ENCODE measurements at regions not wholly inside any gene's neighbourhood (a gene's known extent, or its start where the extent isn't known, plus 50 kb on each side); places are given as distances from the start of the nearest gene placed in this dataset.

DNA sequence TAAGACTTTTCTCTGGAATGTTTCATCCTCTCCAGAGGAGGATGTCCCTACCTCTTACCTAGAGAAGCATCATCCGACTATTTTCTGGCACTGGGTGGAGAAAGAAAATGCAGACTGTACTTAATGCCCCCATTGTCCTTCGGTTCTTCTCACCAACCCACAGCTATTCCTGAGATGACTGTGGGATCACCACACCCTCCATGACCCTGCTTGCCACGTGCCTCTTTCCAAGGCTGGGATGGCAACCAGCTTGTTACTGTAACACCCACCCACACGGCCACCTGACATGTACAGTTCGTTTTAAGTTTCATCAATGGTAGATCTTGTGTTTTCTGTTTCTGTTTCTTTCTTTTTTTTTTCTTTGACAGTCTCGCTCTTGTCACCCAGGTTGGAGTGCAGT, 365.2 kb downstream of the FBXO15 start:
- ChIA-PET POLR2A (interaction anchor here (1.0 kb wide), 1 partner anchor 11 kb away, joined by 3 read pairs; no protein-coding TSS in a partner anchor), CTCF (no interaction called here)
- no TSS peak for BruUV-seq (replicated peaks)
- Mint-ChIP-seq H3K4me3 (ENCODE audit: unreplicated experiment) (no peak overlapping the region), H3K27ac (ENCODE audit: low read depth, unreplicated experiment) (no peak overlapping the region), H3K9me3 (ENCODE audit: unreplicated experiment) (no peaks in the 10 kb centered on the region), H3K27me3 (ENCODE audit: insufficient read depth, unreplicated experiment) (no peaks in the 10 kb centered on the region), H3K4me1 (ENCODE audit: insufficient read depth, unreplicated experiment) (peaks cover 23% of the 10 kb centered on the region), H3K36me3 (ENCODE audit: insufficient read depth, unreplicated experiment) (no peaks in the 10 kb centered on the region)
- TF ChIP-seq CTCF (IDR thresholded peaks at IDR 0.05; ENCODE audit: unreplicated experiment) = no peak
- no peak for DNase-seq (ENCODE audit: unreplicated experiment)
- intact Hi-C loops (cut with micrococcal nuclease) = no loop called here

- ChIA-PET CTCF (no interaction called here), POLR2A (no interaction called here)
- Mint-ChIP-seq H3K27ac (ENCODE audit: low read depth, unreplicated experiment) (no peak overlapping the region), H3K4me1 (ENCODE audit: insufficient read depth, unreplicated experiment) (peaks cover 23% of the 10 kb centered on the region), H3K4me3 (ENCODE audit: unreplicated experiment) (no peak overlapping the region), H3K27me3 (ENCODE audit: insufficient read depth, unreplicated experiment) (no peaks in the 10 kb centered on the region), H3K36me3 (ENCODE audit: insufficient read depth, unreplicated experiment) (no peaks in the 10 kb centered on the region), H3K9me3 (ENCODE audit: unreplicated experiment) (no peaks in the 10 kb centered on the region)
- no peak for TF ChIP-seq CTCF (IDR thresholded peaks at IDR 0.05; ENCODE audit: unreplicated experiment)
- DNase-seq (ENCODE audit: unreplicated experiment) = no peak
- intact Hi-C loops (cut with micrococcal nuclease) = no loop called here
- BruUV-seq (replicated peaks) = no TSS peak
Observed at GRCh38 chr18:73780218-73780617, 367.4 kb downstream of the FBXO15 start.

GRCh38 chr18:73778032-73778359, 369.6 kb downstream of the FBXO15 start:
- Mint-ChIP-seq H3K4me1 (ENCODE audit: insufficient read depth, unreplicated experiment) (peaks cover 13% of the 10 kb centered on the region), H3K27me3 (ENCODE audit: insufficient read depth, unreplicated experiment) (no peaks in the 10 kb centered on the region), H3K4me3 (ENCODE audit: unreplicated experiment) (no peak overlapping the region), H3K9me3 (ENCODE audit: unreplicated experiment) (no peaks in the 10 kb centered on the region), H3K27ac (ENCODE audit: low read depth, unreplicated experiment) (no peak overlapping the region), H3K36me3 (ENCODE audit: insufficient read depth, unreplicated experiment) (no peaks in the 10 kb centered on the region)
- POLR2A ChIA-PET = interaction anchor here (0.6 kb wide), 1 partner anchor 13 kb away, joined by 3 read pairs; no protein-coding TSS in a partner anchor
- BruUV-seq (replicated peaks) = no TSS peak
- CTCF ChIA-PET = interaction anchor here (0.6 to 1.0 kb wide), 2 partner anchors 11 to 50 kb away, joined by 3 to 5 read pairs; no protein-coding TSS in a partner anchor
- intact Hi-C loops (cut with micrococcal nuclease) = no loop called here
- no peak for TF ChIP-seq CTCF (IDR thresholded peaks at IDR 0.05; ENCODE audit: unreplicated experiment)
- no peak for DNase-seq (ENCODE audit: unreplicated experiment)

- H3K36me3 Mint-ChIP-seq (ENCODE audit: insufficient read depth, unreplicated experiment) = peaks cover 4% of the 10 kb centered on the region
- no peak overlapping the region for H3K27ac Mint-ChIP-seq (ENCODE audit: low read depth, unreplicated experiment)
- no peak overlapping the region for H3K4me3 Mint-ChIP-seq (ENCODE audit: unreplicated experiment)
- POLR2A ChIA-PET = interaction anchor here (0.6 kb wide), 1 partner anchor 13 kb away, joined by 3 read pairs; no protein-coding TSS in a partner anchor
- H3K27me3 Mint-ChIP-seq (ENCODE audit: insufficient read depth, unreplicated experiment) = no peaks in the 10 kb centered on the region
- intact Hi-C loops (cut with micrococcal nuclease) = no loop called here
- CTCF ChIA-PET = interaction anchor here (0.6 kb wide), 1 partner anchor 51 kb away, joined by 3 read pairs; no protein-coding TSS in a partner anchor
- BruUV-seq (replicated peaks) = no TSS peak
- H3K9me3 Mint-ChIP-seq (ENCODE audit: unreplicated experiment) = no peaks in the 10 kb centered on the region
- no peak for TF ChIP-seq CTCF (IDR thresholded peaks at IDR 0.05; ENCODE audit: unreplicated experiment)
- peaks cover 13% of the 10 kb centered on the region for H3K4me1 Mint-ChIP-seq (ENCODE audit: insufficient read depth, unreplicated experiment)
- no peak for DNase-seq (ENCODE audit: unreplicated experiment)
Observed at GRCh38 chr18:73777356-73778031, 370.1 kb downstream of the FBXO15 start.

All from MCF 10A (cell line).